HEK293 (cell line): ENCODE measurements at regions not wholly inside any gene's neighbourhood (a gene's known extent, or its start where the extent isn't known, plus 50 kb on each side); places are given as distances from the start of the nearest gene placed in this dataset.

Experiments used
- CTCF ChIA-PET: fragments of 350-600 bp; formaldehyde crosslinking; extraction: SDS; loops from one replicate; lab custom pipeline; 2021; ENCODE audit warnings: antibody characterized with exemption; lab: Yijun Ruan, JAX
- POLR2A ChIA-PET: fragments of 300-600 bp; formaldehyde crosslinking; extraction: SDS; loops from one replicate; lab custom pipeline; 2020; ENCODE audit warnings: antibody characterized with exemption, inconsistent platforms; lab: Yijun Ruan, JAX
- H3K27ac ChIP-seq: fragments of 200-500 bp; sonication (Bioruptor generic); 2 replicates; pipeline ENCODE4 v1.5.1; 2014; ENCODE audit warnings: low read depth, low read length, control low read depth, inconsistent platforms; ENCODE audit errors: extremely low read depth
- H3K36me3 ChIP-seq, 2 experiments: fragments of 200-500 bp in 1 of 2; sonication (Bioruptor generic) in 1 of 2; 1 replicate in 1 of 2; 2 replicates in 1 of 2; pipeline ENCODE4 v1.5.1; 2014 to 2017; ENCODE audit warnings: inconsistent platforms in 2 of 2, low read length in 2 of 2; ENCODE audit not compliant: control insufficient read depth in 2 of 2, insufficient read depth in 1 of 2
- H3K4me1 ChIP-seq: fragments of 200-500 bp; sonication (Bioruptor generic); 2 replicates; pipeline ENCODE4 v1.5.1; 2014; ENCODE audit warnings: mild to moderate bottlenecking, low read length, inconsistent platforms; ENCODE audit not compliant: control insufficient read depth, insufficient read depth
- H3K4me3 ChIP-seq: 2 replicates; pipeline ENCODE4 v1.5.1; 2011; ENCODE audit warnings: low read depth, mild to moderate bottlenecking, control low read depth, low read length, moderate library complexity
- H3K9me3 ChIP-seq: fragments of 200-500 bp; sonication (Bioruptor generic); 2 replicates; pipeline ENCODE4 v1.5.1; 2014; ENCODE audit warnings: low read depth, low read length, inconsistent platforms; ENCODE audit not compliant: control insufficient read depth, insufficient read depth
- SETDB1 ChIP-seq: IDR thresholded peaks from one replicate; pipeline ENCODE4 v1.6.1; 2017; ENCODE audit warnings: mild to moderate bottlenecking, low read length, moderate library complexity, mixed read lengths; ENCODE audit not compliant: insufficient read length
- ZEB2 ChIP-seq: fragments of 450-650 bp; formaldehyde crosslinking; IDR thresholded peaks from 2 replicates; pipeline ENCODE4 v1.5.1; 2016; ENCODE audit warnings: missing biosample characterization, missing genetic modification characterization
- ZFP37 ChIP-seq: fragments of 450-650 bp; formaldehyde crosslinking; IDR thresholded peaks from 2 replicates; pipeline ENCODE4 v1.5.1; 2016; ENCODE audit warnings: missing biosample characterization, missing genetic modification characterization
- ZNF169 ChIP-seq: fragments of 450-650 bp; formaldehyde crosslinking; IDR thresholded peaks from 2 replicates; pipeline ENCODE4 v1.5.1; 2016; ENCODE audit warnings: missing biosample characterization, missing genetic modification characterization
- ZNF202 ChIP-seq: fragments of 450-650 bp; formaldehyde crosslinking; IDR thresholded peaks from 2 replicates; pipeline ENCODE4 v1.5.1; 2016; ENCODE audit warnings: missing biosample characterization, missing genetic modification characterization, borderline replicate concordance
- ZNF223 ChIP-seq: fragments of 450-650 bp; formaldehyde crosslinking; IDR thresholded peaks from 2 replicates; pipeline ENCODE4 v1.5.1; 2016; ENCODE audit warnings: missing biosample characterization, missing genetic modification characterization
- ZNF24 ChIP-seq: fragments of 450-650 bp; formaldehyde crosslinking; IDR thresholded peaks from 2 replicates; pipeline ENCODE4 v1.5.1; 2016; ENCODE audit warnings: missing biosample characterization, missing genetic modification characterization
- ZNF302 ChIP-seq: fragments of 450-650 bp; formaldehyde crosslinking; IDR thresholded peaks from 2 replicates; pipeline ENCODE4 v1.5.1; 2016; ENCODE audit warnings: missing biosample characterization, missing genetic modification characterization, low read depth
- ZNF433 ChIP-seq: fragments of 450-650 bp; formaldehyde crosslinking; IDR thresholded peaks from 2 replicates; pipeline ENCODE4 v1.5.1; 2016; ENCODE audit warnings: missing biosample characterization, missing genetic modification characterization, low read depth
- ZNF501 ChIP-seq: fragments of 450-650 bp; formaldehyde crosslinking; IDR thresholded peaks from 2 replicates; pipeline ENCODE4 v1.5.1; 2016; ENCODE audit warnings: missing biosample characterization, missing genetic modification characterization
- ZNF510 ChIP-seq: fragments of 450-650 bp; formaldehyde crosslinking; IDR thresholded peaks from 2 replicates; pipeline ENCODE4 v1.5.1; 2018; ENCODE audit warnings: mild to moderate bottlenecking, missing genetic modification characterization, missing biosample characterization; ENCODE audit not compliant: insufficient replicate concordance
- ZNF610 ChIP-seq: fragments of 450-650 bp; formaldehyde crosslinking; IDR thresholded peaks from 2 replicates; pipeline ENCODE4 v1.5.1; 2016; ENCODE audit warnings: missing biosample characterization, missing genetic modification characterization, borderline replicate concordance
- ZNF701 ChIP-seq: fragments of 450-650 bp; formaldehyde crosslinking; IDR thresholded peaks from 2 replicates; pipeline ENCODE4 v1.5.1; 2016; ENCODE audit warnings: missing biosample characterization, missing genetic modification characterization
- ZNF747 ChIP-seq: fragments of 450-650 bp; formaldehyde crosslinking; IDR thresholded peaks from 2 replicates; pipeline ENCODE4 v1.5.1; 2016; ENCODE audit warnings: missing biosample characterization, missing genetic modification characterization
- ZNF791 ChIP-seq: fragments of 450-650 bp; formaldehyde crosslinking; IDR thresholded peaks from 2 replicates; pipeline ENCODE4 v1.5.1; 2016; ENCODE audit warnings: missing biosample characterization, missing genetic modification characterization
- TF ChIP-seq, protein P1 (sequence below): fragments of 450-650 bp; formaldehyde crosslinking; IDR thresholded peaks from 2 replicates; pipeline ENCODE4 v1.5.1; 2016; ENCODE audit warnings: missing biosample characterization, missing genetic modification characterization
- TF ChIP-seq, protein P2 (sequence below): fragments of 450-650 bp; formaldehyde crosslinking; IDR thresholded peaks from 2 replicates; pipeline ENCODE4 v1.5.1; 2016; ENCODE audit warnings: missing biosample characterization, missing genetic modification characterization, borderline replicate concordance
- TF ChIP-seq, protein P3 (sequence below): fragments of 450-650 bp; formaldehyde crosslinking; IDR thresholded peaks from 2 replicates; pipeline ENCODE4 v1.5.1; 2016; ENCODE audit warnings: missing biosample characterization, missing genetic modification characterization
- TF ChIP-seq, protein P4 (sequence below): fragments of 450-650 bp; formaldehyde crosslinking; IDR thresholded peaks from 2 replicates; pipeline ENCODE4 v1.5.1; 2017; ENCODE audit warnings: missing biosample characterization, missing genetic modification characterization

DNA sequence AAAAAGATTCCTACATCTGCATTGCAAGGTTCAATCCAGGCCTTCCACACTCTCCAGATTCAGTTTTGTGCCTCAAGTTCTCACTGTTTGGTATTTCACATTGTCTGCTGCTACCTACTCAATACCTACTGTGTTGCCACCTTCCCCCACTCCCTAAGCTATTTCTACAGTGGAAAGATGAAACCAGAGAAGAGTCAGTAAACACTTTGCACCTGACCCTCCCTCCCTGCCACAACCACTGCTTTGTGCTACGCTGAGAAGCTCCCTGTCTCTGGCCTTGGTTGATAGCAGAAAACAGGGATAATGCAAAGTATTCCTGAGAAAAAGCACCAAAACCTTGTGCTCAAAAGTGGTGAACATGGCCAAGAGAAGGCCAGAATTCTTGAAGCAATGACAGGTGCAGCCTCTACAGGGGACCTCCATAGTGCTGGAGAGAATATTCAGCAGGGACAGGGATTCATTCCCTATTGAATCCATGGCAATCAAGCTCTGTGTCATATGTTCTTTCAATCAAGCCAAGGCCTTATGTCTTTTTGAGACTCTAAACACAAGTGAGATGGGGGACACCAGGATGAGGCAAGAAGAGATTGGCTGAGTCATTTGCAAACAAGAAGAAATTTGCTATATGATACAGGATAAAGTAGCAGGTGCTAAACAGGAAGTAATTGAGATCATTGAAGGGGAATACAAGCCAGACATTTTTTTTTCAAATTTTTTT lies 83.5 kb upstream of the LIPC start:
- no peaks in the 10 kb centered on the region for H3K36me3 ChIP-seq
- POLR2A ChIA-PET = no interaction called here
- H3K9me3 ChIP-seq = no peaks in the 10 kb centered on the region
- TF ChIP-seq, protein P1, sequence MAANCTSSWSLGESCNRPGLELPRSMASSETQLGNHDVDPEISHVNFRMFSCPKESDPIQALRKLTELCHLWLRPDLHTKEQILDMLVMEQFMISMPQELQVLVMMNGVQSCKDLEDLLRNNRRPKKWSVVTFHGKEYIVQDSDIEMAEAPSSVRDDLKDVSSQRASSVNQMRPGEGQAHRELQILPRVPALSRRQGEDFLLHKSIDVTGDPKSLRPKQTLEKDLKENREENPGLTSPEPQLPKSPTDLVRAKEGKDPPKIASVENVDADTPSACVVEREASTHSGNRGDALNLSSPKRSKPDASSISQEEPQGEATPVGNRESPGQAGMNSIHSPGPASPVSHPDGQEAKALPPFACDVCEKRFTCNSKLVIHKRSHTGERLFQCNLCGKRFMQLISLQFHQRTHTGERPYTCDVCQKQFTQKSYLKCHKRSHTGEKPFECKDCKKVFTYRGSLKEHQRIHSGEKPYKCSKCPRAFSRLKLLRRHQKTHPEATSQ (tag by site-specific recombination) = no peak
- TF ChIP-seq, protein P2, sequence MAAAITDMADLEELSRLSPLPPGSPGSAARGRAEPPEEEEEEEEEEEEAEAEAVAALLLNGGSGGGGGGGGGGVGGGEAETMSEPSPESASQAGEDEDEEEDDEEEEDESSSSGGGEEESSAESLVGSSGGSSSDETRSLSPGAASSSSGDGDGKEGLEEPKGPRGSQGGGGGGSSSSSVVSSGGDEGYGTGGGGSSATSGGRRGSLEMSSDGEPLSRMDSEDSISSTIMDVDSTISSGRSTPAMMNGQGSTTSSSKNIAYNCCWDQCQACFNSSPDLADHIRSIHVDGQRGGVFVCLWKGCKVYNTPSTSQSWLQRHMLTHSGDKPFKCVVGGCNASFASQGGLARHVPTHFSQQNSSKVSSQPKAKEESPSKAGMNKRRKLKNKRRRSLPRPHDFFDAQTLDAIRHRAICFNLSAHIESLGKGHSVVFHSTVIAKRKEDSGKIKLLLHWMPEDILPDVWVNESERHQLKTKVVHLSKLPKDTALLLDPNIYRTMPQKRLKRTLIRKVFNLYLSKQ (tag by site-specific recombination) = no peak
- no peak for TF ChIP-seq ZNF202 (tag by site-specific recombination)
- no peak for TF ChIP-seq ZNF701 (tag by site-specific recombination)
- TF ChIP-seq ZNF433 (tag by site-specific recombination) = no peak
- no peak for TF ChIP-seq ZNF610 (tag by site-specific recombination)
- no peak for TF ChIP-seq ZEB2
- no peak for TF ChIP-seq ZNF791
- TF ChIP-seq ZNF223 (tag by site-specific recombination) = no peak
- TF ChIP-seq ZNF510 (tag by site-specific recombination) = no peak
- TF ChIP-seq, protein P3, sequence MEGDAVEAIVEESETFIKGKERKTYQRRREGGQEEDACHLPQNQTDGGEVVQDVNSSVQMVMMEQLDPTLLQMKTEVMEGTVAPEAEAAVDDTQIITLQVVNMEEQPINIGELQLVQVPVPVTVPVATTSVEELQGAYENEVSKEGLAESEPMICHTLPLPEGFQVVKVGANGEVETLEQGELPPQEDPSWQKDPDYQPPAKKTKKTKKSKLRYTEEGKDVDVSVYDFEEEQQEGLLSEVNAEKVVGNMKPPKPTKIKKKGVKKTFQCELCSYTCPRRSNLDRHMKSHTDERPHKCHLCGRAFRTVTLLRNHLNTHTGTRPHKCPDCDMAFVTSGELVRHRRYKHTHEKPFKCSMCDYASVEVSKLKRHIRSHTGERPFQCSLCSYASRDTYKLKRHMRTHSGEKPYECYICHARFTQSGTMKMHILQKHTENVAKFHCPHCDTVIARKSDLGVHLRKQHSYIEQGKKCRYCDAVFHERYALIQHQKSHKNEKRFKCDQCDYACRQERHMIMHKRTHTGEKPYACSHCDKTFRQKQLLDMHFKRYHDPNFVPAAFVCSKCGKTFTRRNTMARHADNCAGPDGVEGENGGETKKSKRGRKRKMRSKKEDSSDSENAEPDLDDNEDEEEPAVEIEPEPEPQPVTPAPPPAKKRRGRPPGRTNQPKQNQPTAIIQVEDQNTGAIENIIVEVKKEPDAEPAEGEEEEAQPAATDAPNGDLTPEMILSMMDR (tag by site-specific recombination) = no peak
- TF ChIP-seq ZNF24 (tag by site-specific recombination) = no peak
- no peak for TF ChIP-seq ZNF302
- no peak for TF ChIP-seq ZFP37 (tag by site-specific recombination)
- TF ChIP-seq ZNF747 (tag by site-specific recombination) = no peak
- no peak for TF ChIP-seq ZNF501 (tag by site-specific recombination)
- TF ChIP-seq ZNF169 (tag by site-specific recombination) = no peak
- TF ChIP-seq, protein P4, sequence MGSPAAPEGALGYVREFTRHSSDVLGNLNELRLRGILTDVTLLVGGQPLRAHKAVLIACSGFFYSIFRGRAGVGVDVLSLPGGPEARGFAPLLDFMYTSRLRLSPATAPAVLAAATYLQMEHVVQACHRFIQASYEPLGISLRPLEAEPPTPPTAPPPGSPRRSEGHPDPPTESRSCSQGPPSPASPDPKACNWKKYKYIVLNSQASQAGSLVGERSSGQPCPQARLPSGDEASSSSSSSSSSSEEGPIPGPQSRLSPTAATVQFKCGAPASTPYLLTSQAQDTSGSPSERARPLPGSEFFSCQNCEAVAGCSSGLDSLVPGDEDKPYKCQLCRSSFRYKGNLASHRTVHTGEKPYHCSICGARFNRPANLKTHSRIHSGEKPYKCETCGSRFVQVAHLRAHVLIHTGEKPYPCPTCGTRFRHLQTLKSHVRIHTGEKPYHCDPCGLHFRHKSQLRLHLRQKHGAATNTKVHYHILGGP (tag by site-specific recombination) = no peak
- no peak for TF ChIP-seq SETDB1
- TF ChIP-seq, all 188 proteins: peak for 0
- CTCF ChIA-PET = no interaction called here
- Histone ChIP-seq H3K27ac (no peak overlapping the region), H3K4me3 (no peak overlapping the region), H3K4me1 (no peaks in the 10 kb centered on the region)
